K562 (cell line): ENCODE measurements at regions not wholly inside any gene's neighbourhood (a gene's known extent, or its start where the extent isn't known, plus 50 kb on each side); places are given as distances from the start of the nearest gene placed in this dataset.
A peak's percentile ranks its signal among the peaks of the same experiment; 100 is the strongest.

Experiments
- BRD4 ChIP-seq: fragments of 200-600 bp; sonication (generic); IDR thresholded peaks from 2 replicates; pipeline ENCODE4 v1.6.1; 2017; ENCODE audit warnings: inconsistent platforms
- CBX3 ChIP-seq, 2 experiments: IDR thresholded peaks; 1 replicate in 1 of 2; 2 replicates in 1 of 2; pipeline ENCODE4 v1.6.1; 2012; ENCODE audit warnings: inconsistent platforms in 2 of 2, low read length in 2 of 2, borderline replicate concordance in 1 of 2, control low read depth in 1 of 2
- EWSR1 ChIP-seq: fragments of 450-650 bp; IDR thresholded peaks from 2 replicates; pipeline ENCODE4 v1.6.1; 2018; ENCODE audit warnings: borderline replicate concordance, mild to moderate bottlenecking, low read depth, moderate library complexity; ENCODE audit not compliant: partially characterized antibody
- MAZ ChIP-seq, 2 experiments: fragments of 450-650 bp in 1 of 2; sonication (generic) in 1 of 2; formaldehyde crosslinking; IDR thresholded peaks in 1 of 2; conservative IDR thresholded peaks in 1 of 2; 2 replicates each; pipeline versions ENCODE4 v1.4.0 to v1.5.0; 2020; ENCODE audit warnings: mild to moderate bottlenecking in 1 of 2, missing genetic modification reagents in 1 of 2
- MED1 ChIP-seq: sonication (generic); formaldehyde crosslinking; IDR thresholded peaks from 2 replicates; pipeline ENCODE4 v1.8.1; 2023; ENCODE audit warnings: missing genetic modification reagents, borderline replicate concordance
- PHF20 ChIP-seq: fragments of 450-650 bp; IDR thresholded peaks from 2 replicates; pipeline ENCODE4 v1.6.1; 2018; ENCODE audit not compliant: partially characterized antibody
- POLR2G ChIP-seq: fragments of 200-400 bp; formaldehyde crosslinking; IDR thresholded peaks from 2 replicates; pipeline ENCODE4 v1.6.1; 2017; ENCODE audit warnings: low read depth, mild to moderate bottlenecking, antibody characterized with exemption, low read length, moderate library complexity
- RBM25 ChIP-seq: fragments of 200-400 bp; formaldehyde crosslinking; IDR thresholded peaks from 2 replicates; pipeline ENCODE4 v1.6.1; 2018; ENCODE audit warnings: low read length, low read depth, moderate library complexity; ENCODE audit not compliant: severe bottlenecking
- RHOXF2B ChIP-seq: fragments of 250-450 bp; sonication (Bioruptor Pico); conservative IDR thresholded peaks from 2 replicates; pipeline ENCODE4 v1.5.1; 2021
- SOX6 ChIP-seq: fragments of 450-650 bp; IDR thresholded peaks from 2 replicates; pipeline ENCODE4 v1.6.1; 2014; ENCODE audit warnings: mild to moderate bottlenecking
- TCFL5 ChIP-seq: fragments of 250-450 bp; sonication (Bioruptor Pico); conservative IDR thresholded peaks from 2 replicates; pipeline ENCODE4 v1.6.1; 2021; ENCODE audit warnings: mild to moderate bottlenecking, moderate library complexity, matching md5 sums
- TRIM28 ChIP-seq: fragments of 450-650 bp; IDR thresholded peaks from 2 replicates; pipeline ENCODE4 v1.6.1; 2017
- U2AF1 ChIP-seq: fragments of 200-400 bp; formaldehyde crosslinking; optimal IDR thresholded peaks from 2 replicates; pipeline ENCODE3; 2017; ENCODE audit warnings: mild to moderate bottlenecking, low read depth, low read length, moderate library complexity
- ZNF311 ChIP-seq: fragments of 250-450 bp; sonication (Bioruptor Pico); IDR thresholded peaks from 2 replicates; pipeline ENCODE4 v1.4.0; 2020; ENCODE audit warnings: mild to moderate bottlenecking, moderate library complexity
- ZNF316 ChIP-seq: fragments of 450-650 bp; IDR thresholded peaks from 2 replicates; pipeline ENCODE4 v1.6.1; 2016
- ZNF347 ChIP-seq: fragments of 450-650 bp; formaldehyde crosslinking; IDR thresholded peaks from 2 replicates; pipeline ENCODE4 v1.4.0; 2020; ENCODE audit warnings: low read depth, mild to moderate bottlenecking, moderate library complexity
- TF ChIP-seq, protein P1 (sequence below): sonication (generic); formaldehyde crosslinking; IDR thresholded peaks from 2 replicates; pipeline ENCODE4 v1.4.0; 2020; ENCODE audit warnings: mild to moderate bottlenecking, missing genetic modification reagents
- TF ChIP-seq, protein P2 (sequence below): fragments of 450-650 bp; formaldehyde crosslinking; IDR thresholded peaks from 2 replicates; pipeline ENCODE4 v1.4.0; 2022; ENCODE audit warnings: missing genetic modification characterization
- TF ChIP-seq, protein P3 (sequence below): sonication (generic); formaldehyde crosslinking; IDR thresholded peaks from 2 replicates; pipeline ENCODE4 v1.8.0; 2023; ENCODE audit warnings: mild to moderate bottlenecking, missing genetic modification reagents
- TF ChIP-seq, protein P4 (sequence below): fragments of 450-650 bp; IDR thresholded peaks from 2 replicates; pipeline ENCODE4 v1.6.1; 2017; ENCODE audit warnings: antibody characterized with exemption
- TF ChIP-seq, protein P5 (sequence below), 2 experiments: fragments of 450-650 bp in 1 of 2; sonication (generic) in 1 of 2; formaldehyde crosslinking in 1 of 2; IDR thresholded peaks in 1 of 2; conservative IDR thresholded peaks in 1 of 2; 2 replicates each; pipeline versions ENCODE4 v1.6.1 to v1.8.1; 2016 to 2023; ENCODE audit warnings: mild to moderate bottlenecking in 2 of 2, moderate library complexity in 2 of 2, inconsistent platforms in 1 of 2, missing genetic modification reagents in 1 of 2

DNA sequence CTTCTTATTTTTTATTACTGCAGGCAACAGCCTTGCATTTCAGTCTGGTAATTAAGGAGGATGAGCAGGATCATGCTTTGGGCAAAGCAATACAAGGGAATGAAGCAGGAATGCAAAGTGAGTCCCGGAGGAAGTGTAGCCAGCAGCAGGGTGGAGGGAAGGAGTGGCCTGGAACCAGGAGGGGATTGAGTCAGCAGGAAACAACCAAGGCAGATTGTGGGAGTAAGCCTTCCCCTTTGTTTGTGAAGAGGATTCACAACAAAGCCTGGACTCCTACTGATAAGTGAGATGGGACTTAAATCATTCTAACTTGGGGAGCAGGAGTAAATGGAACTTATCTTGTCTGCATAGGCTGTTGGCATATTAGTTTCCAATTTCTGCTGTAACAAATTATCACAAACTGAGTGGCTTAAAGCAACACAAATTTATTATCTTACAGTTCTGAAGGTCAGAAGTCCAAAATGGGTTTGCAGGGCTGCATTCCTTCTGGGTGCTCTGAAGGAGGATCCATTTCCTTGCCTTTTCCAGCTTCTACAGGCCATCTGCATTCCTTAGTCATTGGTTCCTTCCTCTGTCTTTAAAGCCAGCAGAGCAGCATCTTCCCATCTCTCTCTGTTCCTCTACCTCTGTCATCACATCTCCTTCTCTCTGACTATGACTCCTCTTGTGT, 93.2 kb upstream of the AP1S2 start (continued):
- TF ChIP-seq, protein P1, sequence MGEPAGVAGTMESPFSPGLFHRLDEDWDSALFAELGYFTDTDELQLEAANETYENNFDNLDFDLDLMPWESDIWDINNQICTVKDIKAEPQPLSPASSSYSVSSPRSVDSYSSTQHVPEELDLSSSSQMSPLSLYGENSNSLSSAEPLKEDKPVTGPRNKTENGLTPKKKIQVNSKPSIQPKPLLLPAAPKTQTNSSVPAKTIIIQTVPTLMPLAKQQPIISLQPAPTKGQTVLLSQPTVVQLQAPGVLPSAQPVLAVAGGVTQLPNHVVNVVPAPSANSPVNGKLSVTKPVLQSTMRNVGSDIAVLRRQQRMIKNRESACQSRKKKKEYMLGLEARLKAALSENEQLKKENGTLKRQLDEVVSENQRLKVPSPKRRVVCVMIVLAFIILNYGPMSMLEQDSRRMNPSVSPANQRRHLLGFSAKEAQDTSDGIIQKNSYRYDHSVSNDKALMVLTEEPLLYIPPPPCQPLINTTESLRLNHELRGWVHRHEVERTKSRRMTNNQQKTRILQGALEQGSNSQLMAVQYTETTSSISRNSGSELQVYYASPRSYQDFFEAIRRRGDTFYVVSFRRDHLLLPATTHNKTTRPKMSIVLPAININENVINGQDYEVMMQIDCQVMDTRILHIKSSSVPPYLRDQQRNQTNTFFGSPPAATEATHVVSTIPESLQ (CRISPR knock-in tag) = no peak
- TF ChIP-seq MAZ (CRISPR knock-in tag; conservative IDR thresholded peaks at IDR 0.05 in 1 of 2, IDR thresholded peaks at IDR 0.05 in 1 of 2) (no peak), POLR2G (no peak), ZNF311 (CRISPR knock-in tag) (no peak), MED1 (CRISPR knock-in tag) (no peak), RBM25 (no peak), ZNF347 (CRISPR knock-in tag) (no peak), TRIM28 (no peak), PHF20 (no peak), CBX3 (IDR thresholded peaks at IDR 0.05; ENCODE audit: borderline replicate concordance in 1 of 2, low read length in 2 of 2) (no peak), RHOXF2B (CRISPR knock-in tag) (no peak), EWSR1 (no peak), ZNF316 (no peak), SOX6 (peak; percentile 97), TCFL5 (CRISPR knock-in tag) (no peak), BRD4 (no peak), U2AF1 (no peak)
- TF ChIP-seq, protein P2, sequence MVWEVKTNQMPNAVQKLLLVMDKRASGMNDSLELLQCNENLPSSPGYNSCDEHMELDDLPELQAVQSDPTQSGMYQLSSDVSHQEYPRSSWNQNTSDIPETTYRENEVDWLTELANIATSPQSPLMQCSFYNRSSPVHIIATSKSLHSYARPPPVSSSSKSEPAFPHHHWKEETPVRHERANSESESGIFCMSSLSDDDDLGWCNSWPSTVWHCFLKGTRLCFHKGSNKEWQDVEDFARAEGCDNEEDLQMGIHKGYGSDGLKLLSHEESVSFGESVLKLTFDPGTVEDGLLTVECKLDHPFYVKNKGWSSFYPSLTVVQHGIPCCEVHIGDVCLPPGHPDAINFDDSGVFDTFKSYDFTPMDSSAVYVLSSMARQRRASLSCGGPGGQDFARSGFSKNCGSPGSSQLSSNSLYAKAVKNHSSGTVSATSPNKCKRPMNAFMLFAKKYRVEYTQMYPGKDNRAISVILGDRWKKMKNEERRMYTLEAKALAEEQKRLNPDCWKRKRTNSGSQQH (CRISPR knock-in tag) = no peak
- TF ChIP-seq, protein P3, sequence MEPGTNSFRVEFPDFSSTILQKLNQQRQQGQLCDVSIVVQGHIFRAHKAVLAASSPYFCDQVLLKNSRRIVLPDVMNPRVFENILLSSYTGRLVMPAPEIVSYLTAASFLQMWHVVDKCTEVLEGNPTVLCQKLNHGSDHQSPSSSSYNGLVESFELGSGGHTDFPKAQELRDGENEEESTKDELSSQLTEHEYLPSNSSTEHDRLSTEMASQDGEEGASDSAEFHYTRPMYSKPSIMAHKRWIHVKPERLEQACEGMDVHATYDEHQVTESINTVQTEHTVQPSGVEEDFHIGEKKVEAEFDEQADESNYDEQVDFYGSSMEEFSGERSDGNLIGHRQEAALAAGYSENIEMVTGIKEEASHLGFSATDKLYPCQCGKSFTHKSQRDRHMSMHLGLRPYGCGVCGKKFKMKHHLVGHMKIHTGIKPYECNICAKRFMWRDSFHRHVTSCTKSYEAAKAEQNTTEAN = no peak
- TF ChIP-seq, protein P4, sequence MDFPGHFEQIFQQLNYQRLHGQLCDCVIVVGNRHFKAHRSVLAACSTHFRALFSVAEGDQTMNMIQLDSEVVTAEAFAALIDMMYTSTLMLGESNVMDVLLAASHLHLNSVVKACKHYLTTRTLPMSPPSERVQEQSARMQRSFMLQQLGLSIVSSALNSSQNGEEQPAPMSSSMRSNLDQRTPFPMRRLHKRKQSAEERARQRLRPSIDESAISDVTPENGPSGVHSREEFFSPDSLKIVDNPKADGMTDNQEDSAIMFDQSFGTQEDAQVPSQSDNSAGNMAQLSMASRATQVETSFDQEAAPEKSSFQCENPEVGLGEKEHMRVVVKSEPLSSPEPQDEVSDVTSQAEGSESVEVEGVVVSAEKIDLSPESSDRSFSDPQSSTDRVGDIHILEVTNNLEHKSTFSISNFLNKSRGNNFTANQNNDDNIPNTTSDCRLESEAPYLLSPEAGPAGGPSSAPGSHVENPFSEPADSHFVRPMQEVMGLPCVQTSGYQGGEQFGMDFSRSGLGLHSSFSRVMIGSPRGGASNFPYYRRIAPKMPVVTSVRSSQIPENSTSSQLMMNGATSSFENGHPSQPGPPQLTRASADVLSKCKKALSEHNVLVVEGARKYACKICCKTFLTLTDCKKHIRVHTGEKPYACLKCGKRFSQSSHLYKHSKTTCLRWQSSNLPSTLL = no peak
- TF ChIP-seq, protein P5, sequence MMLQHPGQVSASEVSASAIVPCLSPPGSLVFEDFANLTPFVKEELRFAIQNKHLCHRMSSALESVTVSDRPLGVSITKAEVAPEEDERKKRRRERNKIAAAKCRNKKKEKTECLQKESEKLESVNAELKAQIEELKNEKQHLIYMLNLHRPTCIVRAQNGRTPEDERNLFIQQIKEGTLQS (IDR thresholded peaks at IDR 0.05) = no peak; the same call in 1 of the 2 replicates
- TF ChIP-seq, protein P5 (CRISPR knock-in tag; conservative IDR thresholded peaks at IDR 0.05) = no peak
